ENCODE measurements at regions not wholly inside any gene's neighbourhood (a gene's known extent, or its start where the extent isn't known, plus 50 kb on each side); places are given as distances from the start of the nearest gene placed in this dataset.

DNA sequence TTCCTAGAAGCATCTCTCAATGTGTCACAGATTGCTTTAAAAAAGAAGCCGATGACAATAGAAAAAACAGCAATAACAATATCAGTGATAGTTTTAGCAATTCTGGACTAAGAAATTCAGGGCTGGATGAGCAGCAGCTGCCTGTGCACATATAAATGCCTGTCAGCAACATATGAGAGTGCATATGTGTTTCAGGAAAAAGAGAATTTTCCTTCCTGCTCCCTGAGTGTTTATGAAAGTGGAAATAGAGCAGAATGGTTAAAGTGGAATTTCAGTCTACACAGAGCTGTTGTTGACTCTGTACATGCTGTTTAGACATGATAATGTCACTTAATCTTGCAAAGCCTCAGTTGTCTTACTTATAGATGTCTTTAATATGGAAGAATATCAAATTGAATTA is 164.4 kb upstream of the PCDH7 start:
- TF ChIP-seq, protein P1, sequence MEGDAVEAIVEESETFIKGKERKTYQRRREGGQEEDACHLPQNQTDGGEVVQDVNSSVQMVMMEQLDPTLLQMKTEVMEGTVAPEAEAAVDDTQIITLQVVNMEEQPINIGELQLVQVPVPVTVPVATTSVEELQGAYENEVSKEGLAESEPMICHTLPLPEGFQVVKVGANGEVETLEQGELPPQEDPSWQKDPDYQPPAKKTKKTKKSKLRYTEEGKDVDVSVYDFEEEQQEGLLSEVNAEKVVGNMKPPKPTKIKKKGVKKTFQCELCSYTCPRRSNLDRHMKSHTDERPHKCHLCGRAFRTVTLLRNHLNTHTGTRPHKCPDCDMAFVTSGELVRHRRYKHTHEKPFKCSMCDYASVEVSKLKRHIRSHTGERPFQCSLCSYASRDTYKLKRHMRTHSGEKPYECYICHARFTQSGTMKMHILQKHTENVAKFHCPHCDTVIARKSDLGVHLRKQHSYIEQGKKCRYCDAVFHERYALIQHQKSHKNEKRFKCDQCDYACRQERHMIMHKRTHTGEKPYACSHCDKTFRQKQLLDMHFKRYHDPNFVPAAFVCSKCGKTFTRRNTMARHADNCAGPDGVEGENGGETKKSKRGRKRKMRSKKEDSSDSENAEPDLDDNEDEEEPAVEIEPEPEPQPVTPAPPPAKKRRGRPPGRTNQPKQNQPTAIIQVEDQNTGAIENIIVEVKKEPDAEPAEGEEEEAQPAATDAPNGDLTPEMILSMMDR (IDR thresholded peaks at IDR 0.05): no peak
- no peak for TF ChIP-seq POLR2A (IDR thresholded peaks at IDR 0.05)

All from adrenal gland (tissue), 5 donors.